ENCODE measurements at regions not wholly inside any gene's neighbourhood (a gene's known extent, or its start where the extent isn't known, plus 50 kb on each side); places are given as distances from the start of the nearest gene placed in this dataset.

DNA sequence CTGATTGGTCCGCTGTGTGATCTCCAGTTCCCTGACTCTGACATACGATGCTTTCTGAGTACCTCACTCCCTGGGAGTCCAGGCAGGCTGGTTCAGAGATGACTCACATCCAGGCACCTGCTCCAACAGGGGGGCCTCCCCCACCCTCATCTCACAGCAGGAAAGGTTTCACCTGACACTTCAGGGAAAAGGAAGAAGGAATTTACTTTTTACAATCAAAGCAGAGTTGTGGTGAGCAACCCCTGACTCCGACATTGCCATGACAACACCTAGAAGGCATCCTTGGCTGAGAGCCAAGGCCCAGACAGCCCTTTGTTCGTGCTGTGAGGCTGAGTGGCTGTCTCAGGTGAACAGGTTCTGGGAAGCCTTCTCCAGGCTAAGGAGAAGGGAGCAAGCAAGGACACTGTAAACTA, 164.6 kb upstream of the GJB5 start:
- no peak for DNase-seq (ENCODE audit: extremely low read depth in 1 of 2, low read depth in 1 of 2)

GRCh38 chr1:34591751-34592629, 162.9 kb upstream of the GJB5 start:
- DNase-seq (ENCODE audit: extremely low read depth in 1 of 2, low read depth in 1 of 2), result no peak

GRCh38 chr1:34597877-34598514, 156.9 kb upstream of the GJB5 start:
- no peak for DNase-seq (ENCODE audit: extremely low read depth in 1 of 2, low read depth in 1 of 2)

GRCh38 chr1:34602907-34603306, 151.9 kb upstream of the GJB5 start:
- DNase-seq (ENCODE audit: extremely low read depth in 1 of 2, low read depth in 1 of 2), result no peak

DNA sequence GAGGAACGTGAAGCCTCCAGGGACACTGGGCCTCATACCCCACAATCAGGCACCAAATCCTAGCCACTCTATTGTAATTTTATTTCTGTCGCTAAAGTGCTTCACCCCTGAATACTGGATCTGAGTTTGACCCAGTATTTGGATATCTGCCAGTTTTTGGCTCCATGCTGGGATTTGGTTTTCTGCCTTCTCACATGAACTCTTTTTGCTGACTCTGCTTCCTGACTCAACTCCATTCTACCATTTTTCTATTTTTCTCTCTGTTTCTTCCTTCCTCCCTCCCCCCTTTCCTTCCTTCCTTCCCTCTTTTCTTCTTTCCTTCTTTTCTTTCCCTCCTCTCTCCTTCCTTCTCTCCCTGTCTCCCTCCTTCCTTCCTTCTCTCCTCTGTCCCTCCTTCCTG, 151.3 kb upstream of the GJB5 start:
- DNase-seq (ENCODE audit: extremely low read depth in 1 of 2, low read depth in 1 of 2), result no peak

DNA sequence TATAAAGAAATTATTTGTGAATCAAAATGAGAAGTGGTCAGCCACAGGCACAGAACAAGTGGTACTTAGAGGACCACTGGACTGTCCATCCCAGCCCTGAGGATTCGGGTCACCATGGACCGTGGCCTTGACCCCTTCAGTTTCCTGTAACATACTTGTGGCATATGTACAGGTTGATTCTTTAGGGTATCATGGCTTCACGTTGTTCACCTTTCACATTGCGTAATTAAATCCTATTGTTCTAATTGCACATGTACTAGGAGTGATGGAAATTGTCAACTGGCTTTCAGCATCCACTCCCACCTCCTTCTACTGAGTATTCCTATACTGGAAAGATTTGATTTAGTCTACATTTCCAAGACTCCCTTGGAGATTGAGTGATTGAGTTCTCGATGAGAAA, 148.3 kb upstream of the GJB5 start:
- DNase-seq (ENCODE audit: extremely low read depth in 1 of 2, low read depth in 1 of 2), result no peak

- no peak for DNase-seq (ENCODE audit: extremely low read depth in 1 of 2, low read depth in 1 of 2)
These were observed 144.8 kb upstream of the GJB5 start for GRCh38 chr1:34610063-34610462.

DNA sequence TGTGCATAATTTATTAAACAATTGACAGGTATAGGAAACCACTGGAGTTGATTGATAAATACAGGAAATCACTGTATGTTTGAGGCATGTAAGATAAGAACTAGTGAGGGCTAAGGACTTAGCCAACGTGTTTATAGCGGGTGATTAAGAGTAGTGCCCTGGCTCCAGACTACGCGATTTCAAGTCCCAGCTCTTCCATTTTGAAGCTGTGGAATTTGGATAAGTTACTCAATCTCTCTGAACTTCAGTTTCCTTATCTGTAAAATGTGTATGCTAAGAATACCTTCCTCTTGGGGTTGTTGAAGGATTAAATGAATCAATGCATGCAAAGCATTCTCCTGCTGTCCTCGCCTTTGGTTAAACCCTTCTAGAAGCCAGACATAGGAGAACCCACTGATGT, 143.3 kb upstream of the GJB5 start:
- DNase-seq (ENCODE audit: extremely low read depth in 1 of 2, low read depth in 1 of 2), result no peak

GRCh38 chr1:34612091-34612827, 142.6 kb upstream of the GJB5 start:
- no peak for DNase-seq (ENCODE audit: extremely low read depth in 1 of 2, low read depth in 1 of 2)

DNA sequence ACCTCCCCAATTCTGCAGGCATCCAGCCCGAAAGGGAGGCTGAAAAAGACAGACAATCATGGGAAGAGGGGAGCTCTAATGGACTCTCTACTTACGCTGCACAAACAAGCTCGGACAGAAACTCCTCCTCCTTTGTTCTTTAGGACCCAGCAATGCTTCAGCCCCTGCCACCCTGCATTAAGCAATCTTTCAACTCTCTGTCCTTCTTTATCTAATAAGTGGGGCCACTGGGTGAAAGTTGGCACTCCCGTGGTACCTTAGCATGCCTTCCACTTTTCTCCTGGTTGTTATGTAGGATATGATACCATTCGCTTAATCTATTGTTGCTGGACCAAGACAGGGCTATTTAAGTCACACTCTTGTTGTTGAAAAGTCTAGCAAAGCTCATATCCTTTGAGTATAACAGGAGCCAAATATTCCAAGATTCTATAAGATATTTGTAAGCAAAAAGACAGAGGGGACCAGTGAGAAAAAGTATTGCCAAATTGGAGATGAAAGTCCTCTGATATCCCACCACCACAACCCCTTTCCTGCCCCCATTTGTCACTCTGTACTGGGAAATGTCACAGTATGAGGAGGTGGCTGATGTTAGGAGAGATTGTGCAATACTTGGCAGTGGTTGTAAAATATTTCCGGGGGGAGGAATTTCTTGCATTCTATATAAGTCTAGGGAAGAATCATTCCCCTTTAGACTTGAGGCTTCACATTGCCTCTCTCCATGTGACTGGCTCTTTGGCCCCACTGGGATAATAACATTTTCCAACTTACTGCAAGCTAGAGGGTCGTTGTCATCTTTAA, 137.3 kb upstream of the GJB5 start:
- no peak for DNase-seq (ENCODE audit: extremely low read depth in 1 of 2, low read depth in 1 of 2)

GRCh38 chr1:34618381-34618780, 136.5 kb upstream of the GJB5 start:
- DNase-seq (ENCODE audit: extremely low read depth in 1 of 2, low read depth in 1 of 2), result no peak

DNA sequence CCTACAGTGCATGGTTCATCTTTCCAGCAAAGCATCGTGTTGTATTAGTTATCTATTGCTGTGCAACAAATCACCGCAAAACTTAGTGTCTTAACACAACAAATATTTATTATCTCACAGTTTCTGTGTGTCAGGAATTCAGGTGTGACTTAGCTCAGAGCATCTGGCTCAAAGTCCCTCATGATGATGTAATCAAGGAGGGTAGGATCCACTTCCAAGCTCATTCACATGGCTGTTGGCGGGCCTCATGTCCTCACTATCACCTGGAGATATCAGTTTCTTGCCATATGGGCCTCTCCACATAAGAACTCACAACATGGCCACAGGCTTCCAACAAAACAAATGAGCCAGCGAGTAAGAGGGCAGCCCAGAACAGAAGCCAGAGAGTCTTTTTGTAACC, 135.6 kb upstream of the GJB5 start:
- no peak for DNase-seq (ENCODE audit: extremely low read depth in 1 of 2, low read depth in 1 of 2)

DNA sequence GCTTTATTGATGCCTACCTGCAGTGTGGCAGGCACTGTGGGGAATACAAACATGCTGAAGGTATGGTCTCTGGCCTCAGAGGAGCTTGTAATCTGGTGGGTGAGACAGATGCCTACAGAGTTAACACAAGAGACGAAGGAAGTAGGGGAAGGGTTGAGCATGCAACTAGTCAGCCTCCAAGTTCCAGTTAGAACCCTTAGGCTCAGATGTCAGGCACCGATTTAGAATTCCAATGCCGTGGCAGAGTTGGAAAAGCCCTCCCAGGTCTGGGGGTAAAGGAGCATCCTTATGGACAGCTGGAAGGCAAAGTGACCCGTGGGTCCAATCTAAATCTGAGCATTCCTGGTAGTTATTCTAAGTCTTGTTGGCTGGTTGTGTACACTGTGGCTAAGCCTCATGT, 132.9 kb upstream of the GJB5 start:
- no peak for DNase-seq (ENCODE audit: extremely low read depth in 1 of 2, low read depth in 1 of 2)

DNA sequence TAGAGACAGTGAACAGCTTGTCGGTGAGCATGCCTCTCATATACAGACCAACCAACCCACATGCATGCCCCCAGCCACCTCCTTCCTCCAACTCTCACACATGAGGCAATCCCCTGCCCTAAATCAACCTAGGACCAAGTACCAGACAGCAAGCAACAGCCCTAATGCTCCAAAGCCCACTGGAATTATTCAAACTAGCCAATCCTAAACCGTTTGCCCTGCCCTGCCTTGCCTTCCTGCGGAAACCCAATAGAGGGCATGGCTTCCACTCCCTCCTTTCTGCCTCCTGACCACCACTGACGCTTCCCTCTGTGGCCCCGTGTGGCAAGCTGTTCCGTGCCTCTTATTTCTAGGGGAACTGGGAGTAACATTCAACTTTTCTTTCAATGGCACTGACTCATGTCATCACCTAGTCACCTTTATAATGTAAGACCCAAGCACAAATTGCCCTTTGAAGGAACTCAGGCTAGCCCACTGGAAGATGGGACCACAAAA, 129.3 kb upstream of the GJB5 start:
- no peak for DNase-seq (ENCODE audit: extremely low read depth in 1 of 2, low read depth in 1 of 2)

- no peak for DNase-seq (ENCODE audit: extremely low read depth in 1 of 2, low read depth in 1 of 2)
These were observed 127.2 kb upstream of the GJB5 start for GRCh38 chr1:34627465-34628240.

- no peak for DNase-seq (ENCODE audit: extremely low read depth in 1 of 2, low read depth in 1 of 2)
These were observed 123.7 kb upstream of the GJB5 start for GRCh38 chr1:34631126-34631525.

GRCh38 chr1:34639701-34640100, 115.1 kb upstream of the GJB5 start:
- no peak for DNase-seq (ENCODE audit: extremely low read depth in 1 of 2, low read depth in 1 of 2)

- DNase-seq (ENCODE audit: extremely low read depth in 1 of 2, low read depth in 1 of 2), result no peak
These were observed 114.0 kb upstream of the GJB5 start for GRCh38 chr1:34640654-34641401.

- no peak for DNase-seq (ENCODE audit: extremely low read depth in 1 of 2, low read depth in 1 of 2)
These were observed 112.2 kb upstream of the GJB5 start for GRCh38 chr1:34642679-34643078.

Measured in activated CD8-positive, alpha-beta memory T cell treated with anti-CD3 and anti-CD28 coated beads for 1 hour (primary cell).